B cell (primary cell): ENCODE measurements at regions not wholly inside any gene's neighbourhood (a gene's known extent, or its start where the extent isn't known, plus 50 kb on each side); places are given as distances from the start of the nearest gene placed in this dataset.

Experiments used
- CTCF ChIP-seq: fragments of 200-600 bp; IDR thresholded peaks from one replicate; pipeline ENCODE4 v1.8.0; 2022; ENCODE audit warnings: antibody characterized with exemption, mild to moderate bottlenecking
- EZH2 ChIP-seq: IDR thresholded peaks from 2 replicates; pipeline ENCODE4 v1.6.1; 2012; ENCODE audit warnings: borderline replicate concordance, low read depth, mild to moderate bottlenecking, moderate library complexity, low read length; ENCODE audit not compliant: insufficient read depth, poor library complexity, severe bottlenecking

DNA sequence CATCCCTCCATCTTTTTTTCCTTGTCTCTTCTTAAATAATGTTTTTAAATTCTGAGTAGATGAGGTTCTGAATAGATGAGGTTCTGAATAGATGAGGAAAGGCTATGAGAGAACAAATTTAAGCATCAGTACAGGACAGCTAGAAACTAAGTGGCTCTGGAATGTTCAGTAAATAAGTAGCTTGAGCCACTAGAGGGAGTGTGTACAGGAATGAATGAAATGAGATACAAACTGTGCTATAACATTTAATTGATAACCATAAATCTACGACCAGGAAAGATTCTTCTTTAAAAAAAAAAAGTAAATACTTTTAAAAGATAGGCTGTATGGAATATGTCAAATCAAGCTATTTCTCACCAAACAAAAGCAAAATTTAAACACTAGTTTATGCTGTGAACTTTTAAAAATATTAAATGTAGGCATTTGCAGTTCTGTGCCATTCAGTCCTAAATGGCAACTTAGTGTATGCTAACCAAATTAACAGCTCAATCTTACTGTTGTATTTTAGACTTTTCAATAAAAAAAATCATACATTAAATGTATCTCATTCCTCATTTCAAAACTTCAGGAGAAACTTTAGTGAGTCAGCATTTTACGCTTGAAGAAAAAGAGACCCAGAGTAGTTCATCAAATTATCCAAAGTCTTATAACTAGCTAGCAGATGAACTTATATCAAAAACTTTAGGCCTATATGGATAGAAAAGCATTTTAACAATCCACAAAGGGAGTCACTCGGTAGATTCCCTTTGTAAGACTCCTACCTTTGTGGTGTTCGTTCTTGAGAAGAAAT is 70.4 kb upstream of the SNX2 start:
- TF ChIP-seq CTCF (peak; percentile 74), EZH2 (no peak)
